Ureter (tissue), 1 donor: ENCODE measurements at regions not wholly inside any gene's neighbourhood (a gene's known extent, or its start where the extent isn't known, plus 50 kb on each side); places are given as distances from the start of the nearest gene placed in this dataset.
A peak's percentile ranks its signal among the peaks of the same experiment; 100 is the strongest.

Experiments used
- DNase-seq: peaks from one replicate; pipeline ENCODE4 v3.0.0-alpha.2; 2020; ENCODE audit warnings: low spot score
- donor health status: DM: yes; HTN: yes; CAD: no.

- DNase-seq: peak; percentile 17
These were observed 105.9 kb downstream of the CPZ start for GRCh38 chr4:8698341-8699062.

- peak; percentile 17 for DNase-seq
These were observed 105.3 kb downstream of the CPZ start for GRCh38 chr4:8697826-8698225.

- no peak for DNase-seq
These were observed 104.0 kb downstream of the CPZ start for GRCh38 chr4:8696369-8697127.

- no peak for DNase-seq
These were observed 103.0 kb downstream of the CPZ start for GRCh38 chr4:8695237-8696219.

- peak; percentile 15 for DNase-seq
These were observed 102.1 kb downstream of the CPZ start for GRCh38 chr4:8694651-8695151.

GRCh38 chr4:8694226-8694625 lies 101.7 kb downstream of the CPZ start:
- DNase-seq: peak; percentile 34

- DNase-seq: no peak
These were observed 98.7 kb downstream of the CPZ start for GRCh38 chr4:8691151-8691775.

GRCh38 chr4:8690216-8691150 lies 97.9 kb downstream of the CPZ start:
- no peak for DNase-seq

- DNase-seq: no peak
These were observed 97.2 kb downstream of the CPZ start for GRCh38 chr4:8689741-8690140.

GRCh38 chr4:8688908-8689445 lies 96.4 kb downstream of the CPZ start:
- DNase-seq: no peak

- no peak for DNase-seq
These were observed 95.7 kb downstream of the CPZ start for GRCh38 chr4:8688041-8688907.

GRCh38 chr4:8687083-8687482 lies 94.5 kb downstream of the CPZ start:
- no peak for DNase-seq

- DNase-seq: no peak
These were observed 93.3 kb downstream of the CPZ start for GRCh38 chr4:8685831-8686230.

- no peak for DNase-seq
These were observed 90.9 kb downstream of the CPZ start for GRCh38 chr4:8683462-8683861.

GRCh38 chr4:8682725-8683124 lies 90.2 kb downstream of the CPZ start:
- DNase-seq: no peak

- DNase-seq: no peak
These were observed 89.7 kb downstream of the CPZ start for GRCh38 chr4:8682296-8682695.

GRCh38 chr4:8681391-8681790 lies 88.8 kb downstream of the CPZ start:
- no peak for DNase-seq

GRCh38 chr4:8679032-8679431 lies 86.5 kb downstream of the CPZ start:
- no peak for DNase-seq

GRCh38 chr4:8676676-8677075 lies 84.1 kb downstream of the CPZ start:
- DNase-seq: no peak
